A673 (cell line): ENCODE measurements at regions not wholly inside any gene's neighbourhood (a gene's known extent, or its start where the extent isn't known, plus 50 kb on each side); places are given as distances from the start of the nearest gene placed in this dataset.

Experiments
- BruUV-seq: library from RNA; stranded (reverse); fragments of 400-500 nt; replicated peaks from 2 replicates; lab custom pipeline; 2021; lab: Mats Ljungman, UMichigan
- CTCF ChIA-PET: fragments of 300-600 bp; sonication (Branson Sonifier 250); formaldehyde crosslinking; loops from one replicate; lab custom pipeline; 2022; ENCODE audit warnings: antibody characterized with exemption; lab: Charles Lee
- POLR2A ChIA-PET: fragments of 300-600 bp; sonication (Branson Sonifier 250); formaldehyde crosslinking; loops from one replicate; lab custom pipeline; 2022; ENCODE audit warnings: antibody characterized with exemption; ENCODE audit not compliant: low non-redundant PET; lab: Charles Lee
- DNase-seq: peaks from one replicate; pipeline ENCODE4 v3.0.0-alpha.2; 2015; ENCODE audit warnings: low spot score
- H3K27ac ChIP-seq: fragments of 200-600 bp; sonication (generic); 2 replicates; pipeline ENCODE4 v1.5.1; 2016; ENCODE audit warnings: mixed run types, low read depth, mild to moderate bottlenecking, mixed read lengths, antibody characterized with exemption, low read length; ENCODE audit not compliant: poor library complexity, severe bottlenecking
- H3K27me3 ChIP-seq: fragments of 200-600 bp; sonication (generic); replicated peaks from 2 replicates; pipeline ENCODE4 v1.6.1; 2017; ENCODE audit warnings: mixed run types, low read depth, mild to moderate bottlenecking, mixed read lengths, antibody characterized with exemption, low read length; ENCODE audit not compliant: insufficient read depth, poor library complexity
- H3K36me3 ChIP-seq: fragments of 200-600 bp; sonication (generic); 2 replicates; pipeline ENCODE4 v1.6.1; 2016; ENCODE audit warnings: mixed run types, mild to moderate bottlenecking, mixed read lengths, antibody characterized with exemption, low read length; ENCODE audit not compliant: insufficient read depth, poor library complexity, severe bottlenecking
- H3K4me1 ChIP-seq: fragments of 200-600 bp; sonication (generic); 2 replicates; pipeline ENCODE4 v1.6.1; 2017; ENCODE audit warnings: mixed run types, mild to moderate bottlenecking, mixed read lengths, antibody characterized with exemption, low read length; ENCODE audit not compliant: insufficient read depth, poor library complexity, severe bottlenecking
- H3K4me3 ChIP-seq: fragments of 200-600 bp; sonication (generic); 2 replicates; pipeline ENCODE4 v1.5.1; 2016; ENCODE audit warnings: low read depth, mixed run types, mild to moderate bottlenecking, mixed read lengths, low read length; ENCODE audit not compliant: poor library complexity, severe bottlenecking
- H3K9me3 ChIP-seq: fragments of 200-600 bp; sonication (generic); 2 replicates; pipeline ENCODE4 v1.6.1; 2016; ENCODE audit warnings: mixed run types, low read depth, mild to moderate bottlenecking, mixed read lengths, antibody characterized with exemption, low read length; ENCODE audit not compliant: poor library complexity, severe bottlenecking
- CTCF ChIP-seq: fragments of 300-800, 200-600 bp; sonication (generic); conservative IDR thresholded peaks from 2 replicates; pipeline ENCODE4 v1.5.1; 2017; ENCODE audit warnings: low read depth, mild to moderate bottlenecking, antibody characterized with exemption, low read length, moderate library complexity, mixed read lengths
- EZH2 ChIP-seq: fragments of 200-600 bp; sonication (generic); IDR thresholded peaks from 2 replicates; pipeline ENCODE4 v1.6.1; 2017; ENCODE audit warnings: borderline replicate concordance, low read depth, mild to moderate bottlenecking, mixed read lengths, antibody characterized with exemption, low read length; ENCODE audit not compliant: poor library complexity, severe bottlenecking
- intact Hi-C: fragments of 100-400 bp; cut with micrococcal nuclease; formaldehyde crosslinking; loops from one replicate; pipeline ENCODE4 v1.10.0; 2022; ENCODE audit not compliant: unreplicated experiment

GRCh38 chr15:93209690-93210445, 120.9 kb upstream of the RGMA start:
- Histone ChIP-seq H3K4me3 (no peak overlapping the region), H3K4me1 (no peaks in the 10 kb centered on the region), H3K27me3 (no peaks in the 10 kb centered on the region), H3K27ac (no peak overlapping the region), H3K9me3 (no peaks in the 10 kb centered on the region), H3K36me3 (no peaks in the 10 kb centered on the region)
- no TSS peak for BruUV-seq
- DNase-seq, result no peak
- intact Hi-C loops, result no loop called here
- TF ChIP-seq EZH2 (no peak), CTCF (no peak)
- ChIA-PET POLR2A (no interaction called here), CTCF (no interaction called here)

- DNase-seq, result no peak
- Histone ChIP-seq H3K27me3 (no peaks in the 10 kb centered on the region), H3K4me3 (no peak overlapping the region), H3K9me3 (no peaks in the 10 kb centered on the region), H3K27ac (no peak overlapping the region), H3K36me3 (no peaks in the 10 kb centered on the region), H3K4me1 (no peaks in the 10 kb centered on the region)
- no TSS peak for BruUV-seq
- intact Hi-C loops, result no loop called here
- no peak for TF ChIP-seq EZH2
- TF ChIP-seq CTCF, result no peak
- ChIA-PET POLR2A (no interaction called here), CTCF (no interaction called here)
These were observed 117.9 kb upstream of the RGMA start for GRCh38 chr15:93206893-93207292.

DNA sequence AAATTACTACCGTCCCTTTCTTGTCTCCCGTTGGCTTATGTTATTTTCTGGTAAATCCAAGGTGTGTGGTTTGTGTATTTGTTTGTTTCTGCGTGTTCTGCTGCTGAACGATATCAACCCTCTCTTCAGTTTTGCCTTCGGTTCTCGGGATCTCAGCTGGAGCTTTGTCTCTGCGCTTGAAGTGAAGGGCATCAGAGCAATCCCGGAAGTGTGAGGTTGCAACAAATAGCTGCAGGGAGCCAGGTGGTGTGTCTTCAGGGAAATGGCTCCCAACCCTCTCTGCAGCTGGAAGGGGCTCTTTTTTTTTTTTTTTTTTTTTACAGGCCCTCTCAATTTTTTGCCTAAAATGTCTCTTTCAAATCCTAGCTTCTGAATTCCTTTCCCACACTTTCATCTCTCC, 116.4 kb upstream of the RGMA start:
- Histone ChIP-seq H3K4me1 (no peaks in the 10 kb centered on the region), H3K36me3 (no peaks in the 10 kb centered on the region), H3K27ac (no peak overlapping the region), H3K4me3 (no peak overlapping the region), H3K9me3 (no peaks in the 10 kb centered on the region), H3K27me3 (no peaks in the 10 kb centered on the region)
- CTCF ChIA-PET, result no interaction called here
- DNase-seq, result no peak
- intact Hi-C loops, result no loop called here
- TF ChIP-seq CTCF (no peak), EZH2 (no peak)
- POLR2A ChIA-PET, result no interaction called here
- no TSS peak for BruUV-seq
